Endothelial cell of umbilical vein (primary cell): ENCODE measurements at regions not wholly inside any gene's neighbourhood (a gene's known extent, or its start where the extent isn't known, plus 50 kb on each side); places are given as distances from the start of the nearest gene placed in this dataset.

Experiments used
- POLR2A ChIP-seq: IDR thresholded peaks from 2 replicates; pipeline ENCODE4 v1.6.1; 2012; ENCODE audit warnings: low read depth, mild to moderate bottlenecking, control low read depth, low read length
- TF ChIP-seq, protein P1 (sequence below), 2 donors: IDR thresholded peaks; 1 replicate in 1 of 2; 2 replicates in 1 of 2; pipeline ENCODE4 v1.5.1; 2011; ENCODE audit warnings: low read length in 2 of 2, mild to moderate bottlenecking in 2 of 2, moderate library complexity in 2 of 2, control low read depth in 1 of 2, inconsistent platforms in 1 of 2, low read depth in 1 of 2; ENCODE audit not compliant: insufficient read depth in 1 of 2; ENCODE audit errors: extremely low read depth in 1 of 2
- TF ChIP-seq, protein P2 (sequence below): IDR thresholded peaks from 2 replicates; pipeline ENCODE4 v1.6.1; 2011; ENCODE audit not compliant: insufficient read depth, insufficient read length

DNA sequence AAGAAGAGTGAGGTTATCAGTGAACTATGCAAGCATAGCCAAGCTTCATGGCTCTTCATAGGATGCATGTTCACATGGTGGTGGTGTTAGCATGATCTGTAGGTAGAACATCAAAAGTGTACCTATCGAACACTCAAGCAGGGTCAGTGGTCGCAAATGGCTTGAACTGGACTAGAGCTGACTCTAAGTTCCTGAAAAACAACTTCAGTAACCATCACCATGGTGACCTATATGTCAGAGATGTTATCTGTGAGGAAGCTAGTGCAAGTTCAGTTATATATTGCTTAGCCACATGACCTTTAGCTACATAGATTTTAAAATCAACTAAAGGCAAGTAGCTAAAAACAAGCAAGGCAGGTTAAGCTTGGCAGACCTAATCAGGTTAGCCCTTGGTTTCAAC, 163.1 kb upstream of the AGR3 start:
- TF ChIP-seq POLR2A = no peak
- TF ChIP-seq, protein P1, sequence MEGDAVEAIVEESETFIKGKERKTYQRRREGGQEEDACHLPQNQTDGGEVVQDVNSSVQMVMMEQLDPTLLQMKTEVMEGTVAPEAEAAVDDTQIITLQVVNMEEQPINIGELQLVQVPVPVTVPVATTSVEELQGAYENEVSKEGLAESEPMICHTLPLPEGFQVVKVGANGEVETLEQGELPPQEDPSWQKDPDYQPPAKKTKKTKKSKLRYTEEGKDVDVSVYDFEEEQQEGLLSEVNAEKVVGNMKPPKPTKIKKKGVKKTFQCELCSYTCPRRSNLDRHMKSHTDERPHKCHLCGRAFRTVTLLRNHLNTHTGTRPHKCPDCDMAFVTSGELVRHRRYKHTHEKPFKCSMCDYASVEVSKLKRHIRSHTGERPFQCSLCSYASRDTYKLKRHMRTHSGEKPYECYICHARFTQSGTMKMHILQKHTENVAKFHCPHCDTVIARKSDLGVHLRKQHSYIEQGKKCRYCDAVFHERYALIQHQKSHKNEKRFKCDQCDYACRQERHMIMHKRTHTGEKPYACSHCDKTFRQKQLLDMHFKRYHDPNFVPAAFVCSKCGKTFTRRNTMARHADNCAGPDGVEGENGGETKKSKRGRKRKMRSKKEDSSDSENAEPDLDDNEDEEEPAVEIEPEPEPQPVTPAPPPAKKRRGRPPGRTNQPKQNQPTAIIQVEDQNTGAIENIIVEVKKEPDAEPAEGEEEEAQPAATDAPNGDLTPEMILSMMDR (IDR thresholded peaks at IDR 0.05; ENCODE audit: extremely low read depth in 1 of 2, insufficient read depth in 1 of 2, low read depth in 1 of 2, low read length in 2 of 2) = no peak
- TF ChIP-seq, protein P2, sequence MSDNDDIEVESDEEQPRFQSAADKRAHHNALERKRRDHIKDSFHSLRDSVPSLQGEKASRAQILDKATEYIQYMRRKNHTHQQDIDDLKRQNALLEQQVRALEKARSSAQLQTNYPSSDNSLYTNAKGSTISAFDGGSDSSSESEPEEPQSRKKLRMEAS = no peak
